ENCODE measurements at regions not wholly inside any gene's neighbourhood (a gene's known extent, or its start where the extent isn't known, plus 50 kb on each side); places are given as distances from the start of the nearest gene placed in this dataset.

GRCh38 chr12:114770323-114770722 lies 86.3 kb upstream of the TBX3 start:
- DNase-seq (ENCODE audit: low spot score), result no peak

DNA sequence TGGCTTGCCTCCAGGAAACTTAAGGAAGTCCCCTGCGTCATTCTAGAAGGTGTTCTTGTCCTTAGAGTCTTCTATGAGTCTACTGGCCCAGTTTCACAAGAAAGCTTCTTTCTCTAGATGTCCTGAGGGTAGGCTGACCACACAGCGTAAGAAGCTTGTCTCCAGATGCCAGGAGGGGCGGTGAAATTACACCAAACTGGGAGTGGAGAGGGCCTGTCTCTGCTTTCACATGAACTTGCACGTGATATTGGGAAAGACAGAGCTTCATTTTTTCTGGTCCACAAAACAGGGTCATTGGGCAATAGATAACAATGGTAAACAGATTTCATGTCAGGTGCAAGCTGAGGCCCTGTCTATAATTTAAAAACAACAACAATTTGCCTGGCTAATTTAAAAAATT lies 85.7 kb upstream of the TBX3 start:
- DNase-seq (ENCODE audit: low spot score), result no peak

- DNase-seq (ENCODE audit: low spot score), result no peak
These were observed 84.1 kb upstream of the TBX3 start for GRCh38 chr12:114767906-114768722.

DNA sequence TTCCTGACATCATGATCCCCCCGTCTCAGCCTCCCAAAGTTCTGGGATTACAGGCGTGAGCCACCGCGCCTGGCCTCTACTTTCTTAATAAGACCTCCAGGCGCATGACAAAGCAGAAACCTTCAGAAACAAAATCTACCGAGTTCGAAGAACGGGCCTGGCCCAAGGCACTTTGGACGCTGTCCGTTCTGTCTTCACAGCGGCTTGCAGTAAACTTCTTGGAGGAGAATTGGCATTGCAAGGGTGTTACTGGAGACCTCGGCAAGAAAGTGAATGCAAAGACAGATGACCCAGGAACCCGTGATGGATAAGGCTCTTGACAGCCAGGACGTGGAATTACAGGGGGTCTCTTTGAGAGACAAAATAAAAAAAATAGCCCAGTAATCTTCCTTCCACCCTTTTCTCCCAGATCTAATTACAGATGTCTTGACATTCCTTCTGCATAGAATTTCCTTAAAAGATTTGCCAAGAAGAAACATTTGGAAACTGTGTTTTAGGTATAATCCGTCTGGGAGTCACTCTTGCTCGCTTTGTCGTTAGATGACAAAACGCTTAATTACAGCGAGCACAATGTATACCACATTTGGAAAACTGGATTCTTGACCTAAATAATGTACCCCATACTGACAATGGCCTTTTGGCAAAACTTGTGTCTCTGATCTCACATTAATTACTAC lies 83.2 kb upstream of the TBX3 start:
- no peak for DNase-seq (ENCODE audit: low spot score)

- DNase-seq (ENCODE audit: low spot score), result no peak
These were observed 82.2 kb upstream of the TBX3 start for GRCh38 chr12:114765960-114766691.

DNA sequence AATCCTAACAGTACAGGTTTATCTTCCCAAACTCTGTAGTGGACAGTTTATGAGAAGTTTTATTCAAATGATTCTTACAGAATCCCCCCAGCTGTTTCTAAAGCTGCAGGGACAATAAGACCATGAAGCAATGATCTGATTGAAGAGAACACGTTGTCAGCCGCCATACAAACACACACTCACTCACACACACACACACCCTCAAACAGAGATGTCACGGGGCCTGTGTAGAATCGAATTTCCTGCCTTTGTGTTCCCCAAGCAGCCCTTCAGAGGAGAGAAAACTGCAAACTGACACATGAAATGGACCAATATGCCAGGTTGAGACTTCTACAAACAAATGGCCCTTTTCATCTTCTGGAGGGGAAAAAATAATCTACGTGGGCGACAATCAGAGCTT lies 80.5 kb upstream of the TBX3 start:
- no peak for DNase-seq (ENCODE audit: low spot score)

GRCh38 chr12:114762490-114763110 lies 78.6 kb upstream of the TBX3 start:
- DNase-seq (ENCODE audit: low spot score), result no peak

- DNase-seq (ENCODE audit: low spot score), result no peak
These were observed 76.3 kb upstream of the TBX3 start for GRCh38 chr12:114760151-114760877.

- no peak for DNase-seq (ENCODE audit: low spot score)
These were observed 75.7 kb upstream of the TBX3 start for GRCh38 chr12:114759635-114760034.

- DNase-seq (ENCODE audit: low spot score), result no peak
These were observed 73.8 kb upstream of the TBX3 start for GRCh38 chr12:114757684-114758325.

GRCh38 chr12:114752217-114752616 lies 68.2 kb upstream of the TBX3 start:
- no peak for DNase-seq (ENCODE audit: low spot score)

DNA sequence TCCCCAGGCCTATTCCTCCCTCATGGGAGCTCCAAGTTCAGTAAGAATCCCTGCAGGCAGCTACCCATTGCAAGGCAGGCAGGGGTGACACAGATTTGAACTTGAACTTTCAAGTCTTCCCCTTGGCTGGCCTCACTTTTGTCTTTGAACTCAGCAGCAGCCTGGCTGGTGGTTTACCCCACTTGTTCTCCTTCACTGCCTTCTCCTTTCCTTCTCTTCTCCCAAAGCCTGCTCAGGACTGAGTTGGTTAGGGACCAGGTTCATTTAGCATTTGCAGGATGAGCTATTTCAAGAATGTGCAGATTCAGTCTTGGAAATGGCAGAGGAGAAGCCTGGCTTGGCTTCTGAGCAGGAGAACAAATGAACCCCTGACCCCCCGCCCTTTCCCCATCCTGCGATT lies 67.7 kb upstream of the TBX3 start:
- DNase-seq (ENCODE audit: low spot score), result no peak

- DNase-seq (ENCODE audit: low spot score), result no peak
These were observed 66.9 kb upstream of the TBX3 start for GRCh38 chr12:114750917-114751316.

- no peak for DNase-seq (ENCODE audit: low spot score)
These were observed 65.1 kb upstream of the TBX3 start for GRCh38 chr12:114749065-114749464.

- DNase-seq (ENCODE audit: low spot score), result no peak
These were observed 63.3 kb upstream of the TBX3 start for GRCh38 chr12:114747012-114747858.

- no peak for DNase-seq (ENCODE audit: low spot score)
These were observed 62.5 kb upstream of the TBX3 start for GRCh38 chr12:114746297-114747011.

GRCh38 chr12:114744691-114745090 lies 60.7 kb upstream of the TBX3 start:
- no peak for DNase-seq (ENCODE audit: low spot score)

GRCh38 chr12:114744285-114744684 lies 60.3 kb upstream of the TBX3 start:
- DNase-seq (ENCODE audit: low spot score), result no peak

DNA sequence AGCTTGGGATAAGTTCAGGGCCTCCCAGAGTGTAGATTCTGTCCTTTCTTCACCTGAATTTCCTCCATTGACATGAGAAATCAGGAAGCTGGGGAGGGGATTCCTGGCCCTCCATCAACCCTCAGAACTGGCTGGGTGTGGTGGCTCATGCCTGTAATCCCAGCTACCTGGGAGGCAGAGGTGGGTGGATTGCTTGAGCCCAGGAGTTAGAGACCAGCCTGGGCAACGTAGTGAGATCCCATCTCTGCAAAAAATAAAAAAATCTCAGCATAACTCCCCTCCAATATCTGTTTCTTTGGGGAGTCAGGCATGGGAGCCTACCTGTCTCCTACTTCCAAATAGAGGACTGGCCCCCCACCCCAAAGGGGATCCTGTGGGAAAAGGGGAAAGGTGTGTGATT lies 59.8 kb upstream of the TBX3 start:
- DNase-seq (ENCODE audit: low spot score), result no peak

GRCh38 chr12:114743289-114743688 lies 59.3 kb upstream of the TBX3 start:
- DNase-seq (ENCODE audit: low spot score), result no peak

All from putamen (tissue), 1 donor.